Epidermal melanocyte (primary cell): ENCODE measurements at regions not wholly inside any gene's neighbourhood (a gene's known extent, or its start where the extent isn't known, plus 50 kb on each side); places are given as distances from the start of the nearest gene placed in this dataset.
"Not testable (repeated sequence)": the region's sequence is repeated elsewhere in the genome, so short reads cannot be mapped to it uniquely, and the experiment has no call there.

Source experiments
- DNase-seq: peaks from one replicate; pipeline ENCODE4 v3.0.0; 2011; ENCODE audit warnings: low spot score; ENCODE audit not compliant: insufficient read length

- no peak for DNase-seq
These were observed 405.6 kb downstream of the RAB38 start for GRCh38 chr11:87769661-87770060.

GRCh38 chr11:87767615-87768014 is 407.6 kb downstream of the RAB38 start:
- no peak for DNase-seq

GRCh38 chr11:87764075-87764474 is 411.2 kb downstream of the RAB38 start:
- not testable (repeated sequence) for DNase-seq

GRCh38 chr11:87754685-87755084 is 420.6 kb downstream of the RAB38 start:
- no peak for DNase-seq

- DNase-seq, result no peak
These were observed 422.1 kb downstream of the RAB38 start for GRCh38 chr11:87753143-87753542.

- DNase-seq, result no peak
These were observed 432.2 kb downstream of the RAB38 start for GRCh38 chr11:87743007-87743406.

- DNase-seq, result no peak
These were observed 434.3 kb downstream of the RAB38 start for GRCh38 chr11:87740968-87741367.

- no peak for DNase-seq
These were observed 434.8 kb downstream of the RAB38 start for GRCh38 chr11:87740451-87740850.

- DNase-seq, result no peak
These were observed 435.5 kb downstream of the RAB38 start for GRCh38 chr11:87739766-87740165.

GRCh38 chr11:87739261-87739660 is 436.0 kb downstream of the RAB38 start:
- DNase-seq, result no peak

- no peak for DNase-seq
These were observed 438.3 kb downstream of the RAB38 start for GRCh38 chr11:87736928-87737327.

- DNase-seq, result no peak
These were observed 448.7 kb downstream of the RAB38 start for GRCh38 chr11:87726506-87726905.

- DNase-seq, result no peak
These were observed 450.9 kb downstream of the RAB38 start for GRCh38 chr11:87724358-87724757.

GRCh38 chr11:87722756-87723565 is 452.3 kb downstream of the RAB38 start:
- DNase-seq, result no peak

GRCh38 chr11:87719326-87720073 is 455.7 kb downstream of the RAB38 start:
- no peak for DNase-seq

- no peak for DNase-seq
These were observed 462.4 kb downstream of the RAB38 start for GRCh38 chr11:87712802-87713202.

GRCh38 chr11:87712391-87712790 is 462.9 kb downstream of the RAB38 start:
- no peak for DNase-seq

GRCh38 chr11:87703589-87703988 is 471.7 kb downstream of the RAB38 start:
- DNase-seq, result not testable (repeated sequence)

GRCh38 chr11:87675993-87676392 is 499.2 kb downstream of the RAB38 start:
- DNase-seq, result no peak

GRCh38 chr11:87666730-87667129 is 508.5 kb downstream of the RAB38 start:
- no peak for DNase-seq

- no peak for DNase-seq
These were observed 513.0 kb downstream of the RAB38 start for GRCh38 chr11:87662287-87662686.

- no peak for DNase-seq
These were observed 514.1 kb downstream of the RAB38 start for GRCh38 chr11:87660926-87661660.
